Heart left ventricle (tissue), 16 donors: ENCODE measurements at regions not wholly inside any gene's neighbourhood (a gene's known extent, or its start where the extent isn't known, plus 50 kb on each side); places are given as distances from the start of the nearest gene placed in this dataset.

ENCODE experiments used
- ATAC-seq, 4 donors: fragments of 200-7000 bp; cut with Tn5 transposase; one replicate each; pipeline ENCODE4 v1.9.1; 2020 to 2022; ENCODE audit warnings: moderate library complexity in 4 of 4, mild to moderate bottlenecking in 3 of 4, moderate number of reproducible peaks in 1 of 4
- DNase-seq, 5 donors: peaks; one replicate each; pipeline ENCODE4 v3.0.0-alpha.2; 2020
- H3K27ac ChIP-seq, 12 donors: fragments of 200-600 bp; sonication (generic) in 4 of 12; one replicate each; pipeline versions ENCODE4 v1.5.0 to v1.8.0; 2016 to 2022; ENCODE audit warnings: mild to moderate bottlenecking in 2 of 12
- H3K27me3 ChIP-seq, 9 donors: fragments of 200-600 bp; sonication (generic) in 2 of 9; one replicate each; pipeline versions ENCODE4 v1.5.1 to v1.8.0; 2016 to 2022; ENCODE audit warnings: mild to moderate bottlenecking in 3 of 9
- H3K36me3 ChIP-seq, 9 donors: fragments of 200-600 bp; sonication (generic) in 2 of 9; one replicate each; pipeline versions ENCODE4 v1.5.0 to v1.8.0; 2018 to 2022; ENCODE audit warnings: mild to moderate bottlenecking in 2 of 9
- H3K4me1 ChIP-seq, 12 donors: fragments of 200-600 bp; sonication (generic) in 4 of 12; one replicate each; pipeline versions ENCODE4 v1.5.0 to v1.8.0; 2016 to 2022; ENCODE audit warnings: mild to moderate bottlenecking in 3 of 12
- H3K4me3 ChIP-seq, 12 donors: fragments of 200-600 bp; sonication (generic) in 4 of 12; one replicate each; pipeline versions ENCODE4 v1.5.0 to v1.8.0; 2017 to 2022; ENCODE audit warnings: mild to moderate bottlenecking in 9 of 12, moderate library complexity in 4 of 12
- H3K9me3 ChIP-seq, 12 donors: fragments of 200-600 bp; sonication (generic) in 4 of 12; one replicate each; pipeline versions ENCODE4 v1.5.0 to v1.8.0; 2016 to 2022; ENCODE audit warnings: mild to moderate bottlenecking in 1 of 12
- POLR2A ChIP-seq, 2 donors: fragments of 450-650 bp; IDR thresholded peaks; one replicate each; pipeline ENCODE4 v1.6.1; 2017; ENCODE audit warnings: antibody characterized with exemption in 2 of 2, mild to moderate bottlenecking in 2 of 2, moderate library complexity in 2 of 2
- WGBS, 4 donors: extraction: QIAGEN DNeasy Blood & Tissue Kit in 2 of 4; methylation state at CpG; one replicate each; pipeline versions ENCODE4 v1.1.5 to v1.1.7; 2013 to 2018; 5-methylcytosine and 5-hydroxymethylcytosine counted together
- intact Hi-C, 10 donors: fragments of 100-400 bp; cut with DNase I; formaldehyde crosslinking; loops; one replicate each; pipeline versions ENCODE4 v1.11.1 to v1.14.2; 2022
- TF ChIP-seq, protein P1 (sequence below), 12 donors: fragments of 200-600 bp; sonication (generic) in 4 of 12; IDR thresholded peaks; one replicate each; pipeline versions ENCODE4 v1.5.0 to v1.8.0; 2018 to 2022; ENCODE audit warnings: antibody characterized with exemption in 12 of 12, mild to moderate bottlenecking in 5 of 12
- donor health status: ischemic (EF 13 %, LVEDD 7.1; RV severe dilation, severe dysfunction).
- donor health status: healthy with polysubstance abuse.
- donor health status: DM: no; HTN: yes; CAD: no.
- donor health status: DM: no; HTN: no; CAD: no.
- donor health status: ischemic (EF 25% LVEDD 6.9; RV normal size, moderate dysfunction).
- donor health status: ischemic (EF 25% LVEDD 5.7; RV mildly dilated, moderate dysfunction).
- donor health status: healthy.
- donor health status: DM: yes; HTN: yes; CAD: no.
- donor health status: ischemic (EF 35%, LVEDD 5.7; RV mildly dilated, moderate dysfunction).
- donor health status: nonischemic (EF 11% LVEDD 7.7; RV severe dilation, severe dysfunction).
- donor health status: DM: yes; HTN: yes; CAD: no.
- donor health status: PGD.
- donor health status: ischemic (EF 29% LVEDD 5.4; RV normal size, mild dysfunction).
- donor health status: nonischemic (EF 23%, LVEDD 6.1; RV moderate dilation, normal function).

DNA sequence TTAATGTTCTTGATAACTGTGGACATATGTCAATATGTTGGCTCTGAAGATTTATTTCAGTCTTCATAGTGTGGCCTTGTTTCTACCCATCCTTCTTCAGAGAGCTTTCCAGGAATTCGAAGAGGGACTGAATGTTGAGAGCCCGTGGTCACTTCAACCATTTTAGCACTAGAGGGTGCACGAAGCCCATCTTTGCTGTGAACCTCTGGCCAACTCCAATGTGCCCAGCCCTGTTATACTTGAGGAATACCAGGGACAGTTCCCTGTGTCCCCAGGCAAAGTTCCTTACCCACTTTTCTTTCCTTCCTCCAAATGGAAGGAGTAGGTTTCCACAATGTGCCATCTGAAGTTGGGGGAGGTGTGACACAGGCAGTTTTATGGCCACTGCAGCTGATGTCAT, 603.5 kb downstream of the RPL10L start:
- H3K4me1 ChIP-seq = no peaks in the 10 kb centered on the region
- H3K27ac ChIP-seq = no peak overlapping the region
- H3K27me3 ChIP-seq = no peaks in the 10 kb centered on the region
- no peak for TF ChIP-seq POLR2A (IDR thresholded peaks at IDR 0.05)
- TF ChIP-seq, protein P1, sequence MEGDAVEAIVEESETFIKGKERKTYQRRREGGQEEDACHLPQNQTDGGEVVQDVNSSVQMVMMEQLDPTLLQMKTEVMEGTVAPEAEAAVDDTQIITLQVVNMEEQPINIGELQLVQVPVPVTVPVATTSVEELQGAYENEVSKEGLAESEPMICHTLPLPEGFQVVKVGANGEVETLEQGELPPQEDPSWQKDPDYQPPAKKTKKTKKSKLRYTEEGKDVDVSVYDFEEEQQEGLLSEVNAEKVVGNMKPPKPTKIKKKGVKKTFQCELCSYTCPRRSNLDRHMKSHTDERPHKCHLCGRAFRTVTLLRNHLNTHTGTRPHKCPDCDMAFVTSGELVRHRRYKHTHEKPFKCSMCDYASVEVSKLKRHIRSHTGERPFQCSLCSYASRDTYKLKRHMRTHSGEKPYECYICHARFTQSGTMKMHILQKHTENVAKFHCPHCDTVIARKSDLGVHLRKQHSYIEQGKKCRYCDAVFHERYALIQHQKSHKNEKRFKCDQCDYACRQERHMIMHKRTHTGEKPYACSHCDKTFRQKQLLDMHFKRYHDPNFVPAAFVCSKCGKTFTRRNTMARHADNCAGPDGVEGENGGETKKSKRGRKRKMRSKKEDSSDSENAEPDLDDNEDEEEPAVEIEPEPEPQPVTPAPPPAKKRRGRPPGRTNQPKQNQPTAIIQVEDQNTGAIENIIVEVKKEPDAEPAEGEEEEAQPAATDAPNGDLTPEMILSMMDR (IDR thresholded peaks at IDR 0.05) = no peak
- 23 to 35% (median 31%) methylated on average over 3 of the region's 3 CpGs for WGBS, 4 donors
- DNase-seq = no peak
- no peaks in the 10 kb centered on the region for H3K36me3 ChIP-seq
- H3K4me3 ChIP-seq = no peak overlapping the region
- intact Hi-C loops = no loop called here
- H3K9me3 ChIP-seq = peaks cover 0 to 9% (median 0%) of the 10 kb centered on the region in 12 donors
- no peak for ATAC-seq

DNA sequence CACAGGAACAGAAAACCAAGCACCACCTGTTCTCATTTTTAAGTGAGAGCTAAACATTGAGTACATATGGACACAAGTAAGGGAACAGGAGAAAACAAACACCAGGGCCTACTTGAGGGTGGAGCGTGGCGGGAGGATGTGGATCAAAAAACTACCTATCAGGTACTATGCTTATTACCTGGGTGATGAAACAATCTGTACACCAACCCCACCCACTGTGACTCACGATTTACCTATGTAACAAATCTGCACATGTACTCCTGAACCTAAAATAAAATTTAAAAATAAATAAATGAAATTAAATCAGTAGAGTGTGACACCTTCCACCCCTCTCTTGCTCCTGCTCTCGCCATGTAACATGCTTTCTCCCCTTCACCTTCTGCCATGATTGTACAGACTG, 615.5 kb downstream of the RPL10L start:
- Histone ChIP-seq H3K4me1 (no peaks in the 10 kb centered on the region), H3K27ac (no peak overlapping the region), H3K9me3 (peaks cover 0 to 5% (median 0%) of the 10 kb centered on the region in 12 donors), H3K4me3 (no peak overlapping the region), H3K36me3 (no peaks in the 10 kb centered on the region), H3K27me3 (no peaks in the 10 kb centered on the region)
- intact Hi-C loops = no loop called here
- ATAC-seq (no peak), DNase-seq (no peak)
- TF ChIP-seq POLR2A (IDR thresholded peaks at IDR 0.05) = no peak
- TF ChIP-seq, protein P1 (IDR thresholded peaks at IDR 0.05) = no peak
- 71 to 84% (median 82%) methylated on average over 4 of the region's 4 CpGs for WGBS, 4 donors

DNA sequence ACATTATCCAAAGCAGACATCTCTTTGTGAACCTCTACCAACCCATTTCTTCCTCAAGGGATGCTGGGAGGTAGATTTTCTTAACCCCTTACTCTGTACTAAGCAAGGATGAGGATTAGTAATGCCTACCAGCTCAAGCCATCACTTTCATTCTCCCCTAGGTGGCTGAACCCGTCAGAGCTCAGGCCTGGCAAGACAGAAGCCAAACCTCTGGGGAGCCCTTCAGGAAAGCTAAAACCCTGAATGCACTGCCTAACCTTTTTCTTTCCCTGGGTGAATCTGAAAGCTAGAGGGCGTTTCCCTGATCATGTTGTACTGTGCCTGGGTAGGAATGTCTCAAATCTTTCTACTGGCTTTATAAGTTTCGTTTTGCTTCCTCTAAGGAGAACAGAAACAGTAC, 617.3 kb downstream of the RPL10L start:
- WGBS, 4 donors = 46 to 55% (median 52%) methylated on average over 3 of the region's 3 CpGs

DNA sequence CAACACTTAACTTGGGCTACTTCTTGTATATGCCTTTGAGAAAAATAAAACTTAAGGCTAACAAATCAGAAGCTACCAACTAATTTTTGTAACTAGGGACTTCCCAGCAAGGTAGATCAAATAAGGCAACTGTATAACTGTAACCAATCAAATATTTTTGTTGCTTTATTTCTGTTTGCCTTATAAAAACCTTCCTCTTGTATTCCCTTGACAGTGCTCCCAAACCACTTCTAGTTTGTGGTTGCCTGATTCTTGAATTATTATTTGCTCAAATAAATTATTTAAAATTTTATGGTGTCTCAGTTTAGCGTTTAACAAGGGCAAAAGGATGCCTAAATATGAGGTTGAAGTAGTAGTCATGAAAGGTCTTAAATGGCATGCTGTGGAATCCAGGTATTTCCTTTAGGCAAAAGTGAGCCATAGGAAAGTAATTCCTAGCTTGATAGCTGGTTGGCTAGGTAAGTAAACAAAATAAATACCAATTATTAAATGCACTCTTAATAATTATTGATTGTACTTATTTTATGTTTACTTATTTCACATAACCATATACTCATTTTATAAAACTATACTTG, 632.6 kb downstream of the RPL10L start:
- no peaks in the 10 kb centered on the region for H3K9me3 ChIP-seq
- H3K27ac ChIP-seq = no peak overlapping the region
- ATAC-seq (no peak), DNase-seq (no peak)
- intact Hi-C loops = no loop called here
- no peaks in the 10 kb centered on the region for H3K27me3 ChIP-seq
- H3K4me3 ChIP-seq = no peak overlapping the region
- no peaks in the 10 kb centered on the region for H3K36me3 ChIP-seq
- no peaks in the 10 kb centered on the region for H3K4me1 ChIP-seq
- 75 to 93% (median 79%) methylated on average over 1 of the region's 1 CpG for WGBS, 4 donors
- TF ChIP-seq POLR2A (IDR thresholded peaks at IDR 0.05) = no peak
- TF ChIP-seq, protein P1 (IDR thresholded peaks at IDR 0.05) = no peak

More for the DNA sequence above, 617.3 kb downstream of the RPL10L start:
- Histone ChIP-seq H3K27ac (no peak overlapping the region), H3K4me3 (no peak overlapping the region), H3K36me3 (no peaks in the 10 kb centered on the region), H3K27me3 (no peaks in the 10 kb centered on the region), H3K9me3 (peaks cover 0 to 5% (median 0%) of the 10 kb centered on the region in 12 donors), H3K4me1 (no peaks in the 10 kb centered on the region)
- intact Hi-C loops = no loop called here
- ATAC-seq = no peak
- no peak for TF ChIP-seq POLR2A (IDR thresholded peaks at IDR 0.05)
- TF ChIP-seq, protein P1 (IDR thresholded peaks at IDR 0.05) = no peak
- no peak for DNase-seq
